NB4 (cell line): ENCODE measurements at regions not wholly inside any gene's neighbourhood (a gene's known extent, or its start where the extent isn't known, plus 50 kb on each side); places are given as distances from the start of the nearest gene placed in this dataset.

Source experiments
- MYC ChIP-seq: IDR thresholded peaks from 2 replicates; pipeline ENCODE4 v1.6.1; 2011; ENCODE audit warnings: low read depth, low read length
- POLR2A ChIP-seq: IDR thresholded peaks from 2 replicates; pipeline ENCODE4 v1.6.1; 2011; ENCODE audit warnings: mild to moderate bottlenecking; ENCODE audit not compliant: insufficient read length; ENCODE audit errors: extremely low read depth
- TF ChIP-seq, protein P1 (sequence below): IDR thresholded peaks from one replicate; pipeline ENCODE4 v1.5.1; 2012; ENCODE audit warnings: low read depth, low read length
- TF ChIP-seq, protein P2 (sequence below): IDR thresholded peaks from 2 replicates; pipeline ENCODE4 v1.6.1; 2011; ENCODE audit warnings: low read depth, low read length

GRCh38 chr20:22861231-22861980 is 173.7 kb upstream of the SSTR4 start:
- TF ChIP-seq, protein P1, sequence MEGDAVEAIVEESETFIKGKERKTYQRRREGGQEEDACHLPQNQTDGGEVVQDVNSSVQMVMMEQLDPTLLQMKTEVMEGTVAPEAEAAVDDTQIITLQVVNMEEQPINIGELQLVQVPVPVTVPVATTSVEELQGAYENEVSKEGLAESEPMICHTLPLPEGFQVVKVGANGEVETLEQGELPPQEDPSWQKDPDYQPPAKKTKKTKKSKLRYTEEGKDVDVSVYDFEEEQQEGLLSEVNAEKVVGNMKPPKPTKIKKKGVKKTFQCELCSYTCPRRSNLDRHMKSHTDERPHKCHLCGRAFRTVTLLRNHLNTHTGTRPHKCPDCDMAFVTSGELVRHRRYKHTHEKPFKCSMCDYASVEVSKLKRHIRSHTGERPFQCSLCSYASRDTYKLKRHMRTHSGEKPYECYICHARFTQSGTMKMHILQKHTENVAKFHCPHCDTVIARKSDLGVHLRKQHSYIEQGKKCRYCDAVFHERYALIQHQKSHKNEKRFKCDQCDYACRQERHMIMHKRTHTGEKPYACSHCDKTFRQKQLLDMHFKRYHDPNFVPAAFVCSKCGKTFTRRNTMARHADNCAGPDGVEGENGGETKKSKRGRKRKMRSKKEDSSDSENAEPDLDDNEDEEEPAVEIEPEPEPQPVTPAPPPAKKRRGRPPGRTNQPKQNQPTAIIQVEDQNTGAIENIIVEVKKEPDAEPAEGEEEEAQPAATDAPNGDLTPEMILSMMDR: no peak
- TF ChIP-seq POLR2A (no peak), MYC (no peak)
- TF ChIP-seq, protein P2, sequence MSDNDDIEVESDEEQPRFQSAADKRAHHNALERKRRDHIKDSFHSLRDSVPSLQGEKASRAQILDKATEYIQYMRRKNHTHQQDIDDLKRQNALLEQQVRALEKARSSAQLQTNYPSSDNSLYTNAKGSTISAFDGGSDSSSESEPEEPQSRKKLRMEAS: no peak
